Adrenal gland (tissue), 5 donors: ENCODE measurements at regions not wholly inside any gene's neighbourhood (a gene's known extent, or its start where the extent isn't known, plus 50 kb on each side); places are given as distances from the start of the nearest gene placed in this dataset.

Source experiments
- POLR2A ChIP-seq, 2 donors: fragments of 450-650 bp; IDR thresholded peaks; one replicate each; pipeline ENCODE4 v1.6.1; 2017; ENCODE audit warnings: antibody characterized with exemption in 2 of 2, mild to moderate bottlenecking in 2 of 2, moderate library complexity in 1 of 2
- TF ChIP-seq, protein P1 (sequence below), 6 experiments: fragments of 450-650 bp in 4 of 6; fragments of 200-600 bp in 2 of 6; sonication (generic) in 1 of 6; IDR thresholded peaks; 1 replicate in 5 of 6; 2 replicates in 1 of 6; pipeline versions ENCODE4 v1.5.1 to v1.8.0; 2016 to 2021; ENCODE audit warnings: antibody characterized with exemption in 6 of 6, mild to moderate bottlenecking in 2 of 6, moderate library complexity in 1 of 6
- donor health status: DM: no; HTN: no; CAD: no.

DNA sequence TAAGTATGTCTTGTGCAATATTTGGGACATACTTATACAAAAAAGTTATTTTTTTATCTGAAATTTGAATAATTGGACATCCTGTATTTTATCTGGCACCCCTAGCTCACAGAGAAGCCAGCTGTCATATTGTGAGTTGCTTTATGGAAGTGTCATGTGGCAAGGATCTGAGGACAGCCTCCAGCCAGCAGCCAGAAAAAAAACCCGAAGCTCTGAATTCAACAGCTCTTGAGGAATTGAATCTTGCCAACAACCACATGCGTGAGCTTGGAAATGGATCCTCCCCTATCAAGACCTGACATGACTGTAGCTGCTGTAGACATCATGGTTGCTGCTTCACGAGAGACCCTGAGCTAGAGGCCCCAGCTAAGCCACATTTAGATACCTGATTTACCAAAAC lies 187.2 kb upstream of the SHISA6 start:
- no peak for TF ChIP-seq POLR2A (IDR thresholded peaks at IDR 0.05)
- TF ChIP-seq, protein P1, sequence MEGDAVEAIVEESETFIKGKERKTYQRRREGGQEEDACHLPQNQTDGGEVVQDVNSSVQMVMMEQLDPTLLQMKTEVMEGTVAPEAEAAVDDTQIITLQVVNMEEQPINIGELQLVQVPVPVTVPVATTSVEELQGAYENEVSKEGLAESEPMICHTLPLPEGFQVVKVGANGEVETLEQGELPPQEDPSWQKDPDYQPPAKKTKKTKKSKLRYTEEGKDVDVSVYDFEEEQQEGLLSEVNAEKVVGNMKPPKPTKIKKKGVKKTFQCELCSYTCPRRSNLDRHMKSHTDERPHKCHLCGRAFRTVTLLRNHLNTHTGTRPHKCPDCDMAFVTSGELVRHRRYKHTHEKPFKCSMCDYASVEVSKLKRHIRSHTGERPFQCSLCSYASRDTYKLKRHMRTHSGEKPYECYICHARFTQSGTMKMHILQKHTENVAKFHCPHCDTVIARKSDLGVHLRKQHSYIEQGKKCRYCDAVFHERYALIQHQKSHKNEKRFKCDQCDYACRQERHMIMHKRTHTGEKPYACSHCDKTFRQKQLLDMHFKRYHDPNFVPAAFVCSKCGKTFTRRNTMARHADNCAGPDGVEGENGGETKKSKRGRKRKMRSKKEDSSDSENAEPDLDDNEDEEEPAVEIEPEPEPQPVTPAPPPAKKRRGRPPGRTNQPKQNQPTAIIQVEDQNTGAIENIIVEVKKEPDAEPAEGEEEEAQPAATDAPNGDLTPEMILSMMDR (IDR thresholded peaks at IDR 0.05), result no peak
